NCI-H2081 treated with DMSO at 0.1 percent for 48 hours (cell line): ENCODE measurements at regions not wholly inside any gene's neighbourhood (a gene's known extent, or its start where the extent isn't known, plus 50 kb on each side); places are given as distances from the start of the nearest gene placed in this dataset.
"Not testable (repeated sequence)": the region's sequence is repeated elsewhere in the genome, so short reads cannot be mapped to it uniquely, and the experiment has no call there.

ENCODE experiments used
- DNase-seq: peaks from one replicate; lab custom pipeline; 2025; lab: John Stamatoyannopoulos, UW

DNA sequence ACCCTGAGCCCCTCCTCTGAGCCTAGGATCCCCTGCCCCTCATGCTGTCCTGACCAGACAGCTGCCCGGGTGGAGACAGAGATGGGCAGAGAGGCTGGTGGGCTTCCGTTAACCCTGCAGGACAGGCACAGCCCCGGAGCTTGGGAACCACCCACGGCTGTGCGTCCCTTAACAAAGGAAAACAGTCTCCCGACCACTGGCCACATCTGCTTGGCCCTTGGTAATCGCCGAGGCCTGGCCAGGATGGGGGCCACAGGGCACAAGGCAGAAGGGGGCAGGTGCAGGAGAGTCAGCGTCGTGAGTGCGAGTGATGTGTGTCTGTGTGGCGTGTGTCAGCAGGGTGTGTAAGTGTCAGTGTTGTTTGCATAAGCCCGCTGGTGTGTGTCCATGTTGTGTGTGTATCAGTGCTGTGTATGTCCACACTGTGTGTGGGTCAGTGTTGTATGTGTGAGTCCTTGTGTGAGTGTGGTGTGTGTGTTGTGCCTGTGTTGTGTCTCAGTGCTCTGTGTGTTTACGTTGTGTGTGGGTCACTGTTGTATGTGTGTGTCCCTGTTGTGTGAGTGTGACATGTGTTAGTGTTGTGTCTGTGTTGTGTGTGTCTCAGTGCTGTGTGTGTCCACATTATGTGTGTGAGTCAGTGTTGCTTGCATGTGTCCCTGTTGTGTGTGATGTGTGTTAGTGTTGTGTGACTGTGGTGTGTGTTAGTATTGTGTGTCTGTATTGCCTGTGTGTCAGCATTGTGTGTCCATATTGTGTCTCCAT, 369.5 kb downstream of the BRD1 start:
- no peak for DNase-seq

DNA sequence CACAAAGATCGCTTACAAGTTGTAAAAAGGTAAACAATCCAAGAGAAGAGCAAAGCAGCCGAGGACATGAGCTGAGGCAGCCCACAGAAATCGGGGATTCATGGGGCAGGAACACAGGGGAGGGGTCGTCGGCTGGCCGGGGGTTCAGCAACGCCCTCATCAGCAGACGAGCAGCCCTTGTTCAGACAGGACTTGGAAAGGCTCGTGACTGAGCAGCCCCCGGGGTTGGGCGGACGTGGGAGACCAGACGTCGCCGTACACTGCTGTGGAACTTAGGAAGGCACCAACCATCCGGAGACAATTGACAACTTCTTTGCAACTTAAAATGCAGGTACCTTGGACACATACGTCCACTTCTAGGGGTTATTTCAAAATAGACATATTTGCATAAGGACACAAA, 370.5 kb downstream of the BRD1 start:
- DNase-seq, result no peak

DNA sequence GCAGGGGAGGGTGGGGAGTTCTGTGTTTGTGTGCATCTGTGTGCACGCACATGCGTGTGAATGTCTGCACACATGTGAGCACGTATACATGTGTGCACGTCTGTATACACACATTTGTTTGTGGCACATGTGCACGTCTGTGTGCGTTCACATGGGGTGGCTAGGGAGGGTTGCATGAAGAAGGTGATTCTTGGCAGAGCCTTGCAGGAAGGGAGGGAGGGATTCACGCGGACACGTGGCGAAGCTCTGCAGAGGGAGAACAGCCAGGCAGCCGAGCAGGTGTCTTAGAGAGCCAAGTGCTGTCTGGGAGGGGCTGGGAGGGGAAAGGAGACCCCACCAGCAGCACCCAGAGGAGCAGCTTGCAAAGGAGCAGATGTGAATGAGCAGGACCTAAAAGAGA, 372.1 kb downstream of the BRD1 start:
- DNase-seq, result no peak

DNA sequence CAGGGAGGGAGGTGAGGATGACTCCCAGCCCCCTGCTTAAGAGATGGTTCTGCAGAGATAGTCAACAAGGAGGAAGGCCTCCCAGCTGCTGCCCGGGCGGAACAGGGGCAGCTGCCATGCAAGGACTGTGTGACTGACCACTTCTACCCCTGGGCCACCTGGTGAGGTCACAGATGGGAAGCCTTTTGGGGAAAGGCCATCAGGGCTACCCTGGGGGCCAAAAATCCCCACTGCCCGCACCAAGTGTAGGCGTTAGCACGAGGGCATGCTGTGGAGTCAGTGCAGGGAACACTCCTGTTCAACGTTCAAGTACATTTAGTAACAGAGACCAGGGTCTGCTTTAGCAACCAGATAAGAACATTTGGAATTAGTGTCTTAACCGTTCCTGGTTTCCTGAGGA, 372.9 kb downstream of the BRD1 start:
- DNase-seq, result no peak

- DNase-seq, result no peak
Measured at GRCh38 chr22:49453771-49454170, 373.9 kb downstream of the BRD1 start.

- not testable (repeated sequence) for DNase-seq
Measured at GRCh38 chr22:49453019-49453418, 374.7 kb downstream of the BRD1 start.

DNA sequence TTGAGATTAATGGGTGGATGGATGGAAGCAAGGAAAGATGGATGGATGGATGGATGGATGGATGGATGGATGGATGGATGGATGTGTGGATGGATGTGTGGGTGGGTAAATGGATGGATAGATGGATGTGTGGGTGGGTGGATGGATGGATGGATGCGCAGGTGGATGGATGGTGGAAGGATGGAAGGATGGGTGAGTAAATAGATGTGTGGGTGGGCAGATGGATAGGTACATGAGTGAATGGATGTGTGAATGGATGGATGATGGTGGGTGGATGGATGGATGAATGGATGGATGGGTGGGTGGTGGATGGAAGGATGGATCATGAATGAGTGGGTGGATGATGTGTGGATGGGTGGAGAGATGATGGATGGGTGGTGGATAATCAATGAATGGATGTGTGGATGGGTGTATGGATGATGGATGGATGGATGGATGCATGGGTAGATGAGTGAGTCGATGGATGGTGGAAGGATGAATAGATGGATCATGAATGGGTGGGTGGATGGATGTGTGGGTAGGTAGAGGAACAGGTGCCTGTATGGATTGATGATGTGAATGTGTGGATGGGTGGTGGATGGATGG, 375.2 kb downstream of the BRD1 start:
- no peak for DNase-seq

DNA sequence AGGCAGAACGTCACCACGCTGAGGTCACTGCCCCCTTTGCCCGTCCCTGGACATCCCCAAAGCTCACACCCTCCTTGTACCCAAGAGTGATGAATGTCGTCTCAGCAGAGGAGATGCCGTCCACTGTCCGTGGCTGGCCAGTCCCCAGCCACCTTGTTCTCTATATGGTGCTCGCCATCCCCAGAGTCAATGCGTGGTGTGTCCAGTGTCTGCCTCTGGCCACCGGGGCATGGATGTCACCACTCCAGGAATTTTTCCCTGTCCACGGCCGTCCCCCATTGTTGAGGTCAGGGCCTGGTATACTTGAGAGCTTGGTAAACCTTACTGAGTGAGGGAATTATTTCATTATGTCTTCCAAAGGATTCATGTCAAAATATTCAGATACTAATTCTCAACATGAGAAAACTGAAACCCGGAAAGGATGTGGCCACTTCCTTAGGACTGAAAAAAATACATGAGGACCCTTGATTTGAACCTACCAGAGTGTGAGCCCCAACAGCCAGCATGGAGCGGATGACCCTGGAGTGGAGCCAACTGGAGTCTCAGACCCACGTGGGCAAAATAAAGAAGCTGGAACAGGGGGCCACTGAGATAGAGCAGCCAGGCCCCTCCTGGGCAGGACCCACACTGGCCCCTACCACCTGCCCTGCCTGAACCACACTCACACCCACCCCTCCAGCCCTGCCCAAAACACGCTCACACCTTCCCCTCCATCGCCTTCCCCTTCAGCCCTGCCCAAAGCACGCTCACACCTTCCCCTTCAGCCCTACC, 376.4 kb downstream of the BRD1 start:
- DNase-seq, result no peak

- no peak for DNase-seq
Measured at GRCh38 chr22:49450498-49450897, 377.2 kb downstream of the BRD1 start.

GRCh38 chr22:49449811-49450446, 377.7 kb downstream of the BRD1 start:
- no peak for DNase-seq

DNA sequence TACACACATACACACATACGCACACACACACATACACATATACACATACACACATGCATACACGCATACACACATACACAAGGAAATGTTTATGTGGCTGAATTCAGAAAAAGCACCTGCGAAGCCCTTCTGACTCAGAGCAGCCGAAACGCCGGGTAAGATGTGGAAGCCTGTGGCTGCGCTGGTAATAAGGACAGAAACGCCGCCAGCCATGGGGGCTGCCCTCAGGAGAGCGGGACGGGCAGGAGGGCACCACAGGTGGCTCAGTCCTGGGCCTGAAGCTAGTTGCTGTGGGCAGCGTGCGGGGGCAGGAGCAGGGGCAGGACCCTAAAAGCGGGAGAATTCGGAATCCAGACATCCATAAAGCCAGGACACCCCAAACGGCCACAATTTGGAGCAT, 378.3 kb downstream of the BRD1 start:
- DNase-seq, result no peak

DNA sequence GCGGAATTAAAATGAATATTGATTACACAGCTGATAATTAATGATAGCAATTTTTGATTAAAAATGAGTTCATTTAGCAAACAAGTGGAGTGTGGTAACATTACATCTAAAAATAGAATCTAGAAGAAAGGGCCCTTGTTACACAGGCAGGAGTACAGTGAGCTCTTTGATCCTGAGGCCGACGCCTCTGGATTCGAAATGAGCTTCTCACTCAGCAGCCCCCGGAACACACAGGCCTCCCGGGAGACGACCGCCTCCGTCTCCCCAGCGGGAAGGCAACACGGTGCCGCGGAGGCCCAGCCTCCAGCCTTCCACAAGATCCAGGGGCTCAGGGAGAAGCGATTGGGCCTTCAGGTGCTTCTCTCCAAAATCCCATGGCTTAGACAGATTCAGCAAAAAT, 379.1 kb downstream of the BRD1 start:
- no peak for DNase-seq

DNA sequence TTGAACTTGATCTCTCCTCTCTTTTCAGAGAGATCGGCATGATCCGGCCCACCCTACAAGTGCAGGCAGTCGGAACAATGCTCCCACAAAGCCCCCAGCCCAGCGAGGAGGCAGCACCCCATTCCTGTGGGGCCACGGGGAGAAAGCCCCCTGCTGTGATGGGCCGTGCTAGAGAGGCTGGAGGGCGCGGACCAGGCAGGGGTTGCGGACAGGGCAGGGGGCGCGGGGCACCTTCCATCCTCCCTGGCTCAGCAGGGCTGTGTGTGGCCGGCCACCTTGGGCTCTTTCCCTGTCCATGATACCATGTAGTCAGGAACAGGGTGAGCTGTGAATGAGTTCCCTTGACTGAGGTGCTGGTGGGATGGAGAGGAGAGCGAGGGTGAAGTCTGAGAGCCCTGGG, 379.8 kb downstream of the BRD1 start:
- DNase-seq, result no peak

- no peak for DNase-seq
Measured at GRCh38 chr22:49446759-49447710, 380.6 kb downstream of the BRD1 start.

GRCh38 chr22:49446145-49446758, 381.4 kb downstream of the BRD1 start:
- no peak for DNase-seq

- no peak for DNase-seq
Measured at GRCh38 chr22:49444781-49445180, 382.9 kb downstream of the BRD1 start.

GRCh38 chr22:49440931-49441330, 386.7 kb downstream of the BRD1 start:
- no peak for DNase-seq

GRCh38 chr22:49439373-49439772, 388.3 kb downstream of the BRD1 start:
- no peak for DNase-seq

GRCh38 chr22:49437956-49438355, 389.7 kb downstream of the BRD1 start:
- no peak for DNase-seq

GRCh38 chr22:49437356-49437755, 390.3 kb downstream of the BRD1 start:
- no peak for DNase-seq

DNA sequence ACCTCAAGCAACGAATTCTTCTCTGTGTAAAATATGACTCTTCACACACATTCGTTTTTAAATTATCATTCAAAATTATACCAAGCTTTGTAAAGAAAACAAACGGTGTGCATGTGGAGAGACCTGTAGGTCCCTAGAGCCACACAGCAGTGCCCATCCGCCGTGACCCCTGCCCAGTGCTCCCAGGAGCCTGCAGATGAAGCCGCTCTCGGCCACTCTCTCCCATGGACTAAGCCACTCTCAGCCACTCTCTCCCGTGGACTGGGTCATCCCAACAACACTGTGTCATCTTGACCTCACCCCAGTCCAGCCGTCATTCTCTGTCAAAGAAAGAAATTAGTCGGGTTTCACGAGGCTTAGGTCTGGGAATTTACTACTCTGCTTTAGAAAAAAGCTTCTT, 391.6 kb downstream of the BRD1 start:
- DNase-seq, result no peak
